A673 (cell line): ENCODE measurements at regions not wholly inside any gene's neighbourhood (a gene's known extent, or its start where the extent isn't known, plus 50 kb on each side); places are given as distances from the start of the nearest gene placed in this dataset.

Experiments used
- CTCF ChIP-seq: fragments of 300-800, 200-600 bp; sonication (generic); conservative IDR thresholded peaks from 2 replicates; pipeline ENCODE4 v1.5.1; 2017; ENCODE audit warnings: low read depth, mild to moderate bottlenecking, antibody characterized with exemption, low read length, moderate library complexity, mixed read lengths
- EZH2 ChIP-seq: fragments of 200-600 bp; sonication (generic); IDR thresholded peaks from 2 replicates; pipeline ENCODE4 v1.6.1; 2017; ENCODE audit warnings: borderline replicate concordance, low read depth, mild to moderate bottlenecking, mixed read lengths, antibody characterized with exemption, low read length; ENCODE audit not compliant: poor library complexity, severe bottlenecking

GRCh38 chr3:16079519-16079918, 95.0 kb upstream of the GALNT15 start:
- TF ChIP-seq CTCF: no peak
- no peak for TF ChIP-seq EZH2
